Vagina (tissue), 2 donors: ENCODE measurements at regions not wholly inside any gene's neighbourhood (a gene's known extent, or its start where the extent isn't known, plus 50 kb on each side); places are given as distances from the start of the nearest gene placed in this dataset.
"Not testable (repeated sequence)": the region's sequence is repeated elsewhere in the genome, so short reads cannot be mapped to it uniquely, and the experiment has no call there.

ENCODE experiments used
- POLR2A ChIP-seq, 2 donors: fragments of 450-650 bp; IDR thresholded peaks; one replicate each; pipeline ENCODE4 v1.6.1; 2017; ENCODE audit warnings: antibody characterized with exemption in 2 of 2, mild to moderate bottlenecking in 2 of 2, moderate library complexity in 2 of 2
- POLR2AphosphoS5 ChIP-seq, 2 donors: sonication (generic); formaldehyde crosslinking; IDR thresholded peaks; one replicate each; pipeline ENCODE4 v1.9.0; 2017; ENCODE audit warnings: antibody characterized with exemption in 2 of 2, mild to moderate bottlenecking in 2 of 2, low read depth in 1 of 2; ENCODE audit not compliant: insufficient read depth in 1 of 2
- TF ChIP-seq, protein P1 (sequence below), 3 experiments: fragments of 450-650 bp in 2 of 3; fragments of 200-600 bp in 1 of 3; sonication (generic) in 1 of 3; IDR thresholded peaks; one replicate each; pipeline ENCODE4 v1.5.1; 2017 to 2019; ENCODE audit warnings: antibody characterized with exemption in 3 of 3, mild to moderate bottlenecking in 2 of 3, moderate library complexity in 2 of 3

GRCh38 chr7:80292634-80293033 lies 158.0 kb downstream of the GNAI1 start:
- TF ChIP-seq, protein P1, sequence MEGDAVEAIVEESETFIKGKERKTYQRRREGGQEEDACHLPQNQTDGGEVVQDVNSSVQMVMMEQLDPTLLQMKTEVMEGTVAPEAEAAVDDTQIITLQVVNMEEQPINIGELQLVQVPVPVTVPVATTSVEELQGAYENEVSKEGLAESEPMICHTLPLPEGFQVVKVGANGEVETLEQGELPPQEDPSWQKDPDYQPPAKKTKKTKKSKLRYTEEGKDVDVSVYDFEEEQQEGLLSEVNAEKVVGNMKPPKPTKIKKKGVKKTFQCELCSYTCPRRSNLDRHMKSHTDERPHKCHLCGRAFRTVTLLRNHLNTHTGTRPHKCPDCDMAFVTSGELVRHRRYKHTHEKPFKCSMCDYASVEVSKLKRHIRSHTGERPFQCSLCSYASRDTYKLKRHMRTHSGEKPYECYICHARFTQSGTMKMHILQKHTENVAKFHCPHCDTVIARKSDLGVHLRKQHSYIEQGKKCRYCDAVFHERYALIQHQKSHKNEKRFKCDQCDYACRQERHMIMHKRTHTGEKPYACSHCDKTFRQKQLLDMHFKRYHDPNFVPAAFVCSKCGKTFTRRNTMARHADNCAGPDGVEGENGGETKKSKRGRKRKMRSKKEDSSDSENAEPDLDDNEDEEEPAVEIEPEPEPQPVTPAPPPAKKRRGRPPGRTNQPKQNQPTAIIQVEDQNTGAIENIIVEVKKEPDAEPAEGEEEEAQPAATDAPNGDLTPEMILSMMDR (IDR thresholded peaks at IDR 0.05) = not testable (repeated sequence)
- not testable (repeated sequence) for TF ChIP-seq POLR2AphosphoS5 (IDR thresholded peaks at IDR 0.05; ENCODE audit: insufficient read depth in 1 of 2, low read depth in 1 of 2); POLR2A (IDR thresholded peaks at IDR 0.05)
